HG03439 (cell line): ENCODE measurements at regions not wholly inside any gene's neighbourhood (a gene's known extent, or its start where the extent isn't known, plus 50 kb on each side); places are given as distances from the start of the nearest gene placed in this dataset.
A peak's percentile ranks its signal among the peaks of the same experiment; 100 is the strongest.
"Not testable (repeated sequence)": the region's sequence is repeated elsewhere in the genome, so short reads cannot be mapped to it uniquely, and the experiment has no call there.

Experiments used
- ATAC-seq: cut with Tn5 transposase; IDR thresholded peaks from one replicate; pipeline ENCODE4 v1.9.1; 2021; ENCODE audit warnings: mild to moderate bottlenecking, moderate library complexity; ENCODE audit not compliant: unreplicated experiment

DNA sequence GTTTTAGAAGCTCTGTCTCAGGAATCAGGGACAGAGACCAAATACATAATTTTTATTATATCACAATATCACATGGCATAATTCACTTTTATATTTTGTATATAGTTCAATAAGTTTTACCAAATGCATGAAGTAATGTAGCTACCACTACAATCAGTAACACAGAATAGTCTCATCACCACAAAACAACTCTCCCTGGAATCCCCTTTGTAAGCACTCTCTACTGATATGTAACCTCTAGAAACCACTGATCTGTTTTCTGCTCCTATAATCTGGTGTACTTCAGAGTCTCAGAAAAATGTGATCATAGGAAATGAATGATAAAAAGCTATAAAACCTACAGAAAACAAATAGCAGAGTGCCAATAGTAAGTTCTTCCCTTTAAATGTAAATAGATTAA, 1465.9 kb downstream of the SPATA31A7 start:
- ATAC-seq, result not testable (repeated sequence)

- not testable (repeated sequence) for ATAC-seq
These were observed 1473.1 kb downstream of the SPATA31A7 start for GRCh38 chr9:62662733-62663507.

- ATAC-seq, result not testable (repeated sequence)
These were observed 1473.7 kb downstream of the SPATA31A7 start for GRCh38 chr9:62663512-62663911.

- ATAC-seq, result not testable (repeated sequence)
These were observed 1477.4 kb downstream of the SPATA31A7 start for GRCh38 chr9:62667137-62667824.

GRCh38 chr9:62677016-62677415, 1487.2 kb downstream of the SPATA31A7 start:
- not testable (repeated sequence) for ATAC-seq

DNA sequence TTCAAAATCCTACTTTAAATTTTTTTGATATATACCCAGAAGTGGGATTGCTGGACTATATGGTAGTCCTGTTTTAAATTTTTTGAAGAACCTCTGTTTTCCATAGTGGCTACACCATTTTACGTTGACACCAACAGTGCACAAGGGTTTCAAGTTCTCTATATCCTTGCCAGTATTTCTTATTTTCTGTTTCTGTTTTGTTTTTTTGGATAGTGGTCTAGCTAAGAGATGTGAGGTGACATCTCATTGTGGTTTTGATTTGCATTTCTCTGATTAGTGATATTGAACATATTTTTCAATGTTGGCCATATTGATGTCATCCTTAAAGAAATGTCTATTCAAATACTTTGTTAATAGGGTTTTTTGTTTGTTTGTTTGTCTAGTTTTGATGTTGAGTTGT, 1488.5 kb downstream of the SPATA31A7 start:
- peak; percentile 81 for ATAC-seq

GRCh38 chr9:62679020-62679419, 1489.2 kb downstream of the SPATA31A7 start:
- not testable (repeated sequence) for ATAC-seq

- peak; percentile 48 for ATAC-seq
These were observed 1495.2 kb downstream of the SPATA31A7 start for GRCh38 chr9:62684833-62685647.

- not testable (repeated sequence) for ATAC-seq
These were observed 1496.5 kb downstream of the SPATA31A7 start for GRCh38 chr9:62686313-62686712.

DNA sequence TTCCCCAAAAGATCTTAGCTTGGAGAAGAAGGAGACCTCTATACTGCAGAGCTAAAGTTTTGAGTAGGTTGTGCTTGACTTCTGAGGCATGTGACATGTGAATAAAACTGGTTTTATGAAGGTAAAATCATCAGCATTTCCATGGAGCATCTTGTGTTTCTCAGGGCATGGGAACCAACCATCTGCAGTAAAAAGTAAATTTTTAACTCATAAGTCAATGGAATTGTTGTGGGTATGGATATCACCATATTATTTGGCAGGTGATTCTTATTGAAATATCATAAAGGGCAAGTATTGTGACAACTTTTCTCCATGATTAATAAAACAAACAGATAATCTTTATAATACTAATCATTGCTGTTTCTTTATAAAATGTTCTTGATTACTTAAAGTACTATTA, 1503.2 kb downstream of the SPATA31A7 start:
- not testable (repeated sequence) for ATAC-seq

- not testable (repeated sequence) for ATAC-seq
These were observed 1521.5 kb downstream of the SPATA31A7 start for GRCh38 chr9:62711317-62711716.

- not testable (repeated sequence) for ATAC-seq
These were observed 1535.7 kb downstream of the SPATA31A7 start for GRCh38 chr9:62725580-62725979.

GRCh38 chr9:62730229-62731000, 1540.6 kb downstream of the SPATA31A7 start:
- peak; percentile 99 for ATAC-seq

- not testable (repeated sequence) for ATAC-seq
These were observed 1541.2 kb downstream of the SPATA31A7 start for GRCh38 chr9:62731015-62731414.

GRCh38 chr9:62737004-62737606, 1547.3 kb downstream of the SPATA31A7 start:
- not testable (repeated sequence) for ATAC-seq

- not testable (repeated sequence) for ATAC-seq
These were observed 1548.1 kb downstream of the SPATA31A7 start for GRCh38 chr9:62737915-62738314.

DNA sequence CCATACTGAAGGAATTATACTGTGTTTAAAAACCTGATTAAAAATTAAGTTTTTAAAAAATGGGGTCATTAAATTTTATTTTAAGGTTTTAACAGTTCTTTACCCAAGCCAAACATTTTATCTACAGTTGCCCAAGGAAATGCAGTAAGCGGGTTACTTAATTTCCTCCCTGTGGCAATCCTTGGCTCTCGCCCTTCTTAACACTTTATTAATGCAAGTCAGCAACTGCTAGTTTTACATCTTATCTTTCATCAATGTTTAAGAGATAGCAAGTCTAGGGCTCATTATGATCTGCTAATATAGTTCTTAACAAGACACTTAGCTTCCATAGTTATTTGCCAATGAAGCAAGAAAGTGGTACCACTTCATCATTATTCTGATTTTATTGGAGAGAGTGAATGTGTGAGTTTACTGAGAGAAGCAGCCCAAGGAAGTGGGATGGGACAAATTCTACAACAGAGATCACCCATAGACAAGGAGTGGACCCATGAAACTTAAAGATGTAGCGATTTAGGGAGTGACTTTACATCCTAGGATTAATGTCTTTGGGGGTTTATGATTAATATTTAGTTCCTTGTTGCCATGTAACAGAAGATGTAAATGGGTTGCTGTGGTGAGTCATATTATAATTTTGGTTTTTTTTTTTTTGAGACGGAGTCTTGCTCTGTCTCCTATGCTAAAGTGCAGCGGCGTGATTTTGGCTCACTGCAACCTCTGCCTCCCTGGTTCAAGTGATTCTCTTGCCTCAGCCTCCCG, 1556.1 kb downstream of the SPATA31A7 start:
- not testable (repeated sequence) for ATAC-seq
